SU-DHL-6 (cell line): ENCODE measurements at regions not wholly inside any gene's neighbourhood (a gene's known extent, or its start where the extent isn't known, plus 50 kb on each side); places are given as distances from the start of the nearest gene placed in this dataset.

Experiments
- CTCF ChIP-seq: fragments of 200-600 bp; sonication (generic); IDR thresholded peaks from one replicate; pipeline ENCODE4 v1.5.1; 2017; ENCODE audit warnings: antibody characterized with exemption, mild to moderate bottlenecking, low read length, moderate library complexity; ENCODE audit not compliant: insufficient read depth, poor library complexity, severe bottlenecking
- EZH2phosphoT487 ChIP-seq: fragments of 200-600 bp; sonication (generic), shearing (Covaris generic); conservative IDR thresholded peaks from 2 replicates; pipeline ENCODE4 v1.6.1; 2018; ENCODE audit warnings: mild to moderate bottlenecking, antibody characterized with exemption, low read length, moderate library complexity, mixed read lengths

DNA sequence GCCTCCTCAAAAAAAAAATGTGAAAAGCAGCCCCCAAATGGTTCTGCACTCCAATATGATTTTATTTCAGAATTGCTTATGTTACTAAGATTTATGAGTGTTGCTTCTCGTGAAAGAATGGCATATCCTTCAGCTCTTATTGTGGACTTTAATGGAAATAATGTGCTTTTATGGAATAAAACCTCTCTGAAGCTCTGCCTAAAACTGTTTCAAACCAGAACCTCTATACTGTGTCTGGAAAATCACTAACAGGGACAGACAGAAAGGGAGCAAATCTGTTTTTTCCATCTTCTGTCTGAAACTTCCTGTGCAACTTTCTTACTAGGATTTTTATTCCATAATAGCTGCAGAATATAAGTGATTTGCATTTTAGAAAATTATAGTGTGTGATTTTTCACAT, 493.1 kb downstream of the ANKRD50 start:
- TF ChIP-seq CTCF (no peak), EZH2phosphoT487 (no peak)
